SK-N-SH (cell line): ENCODE measurements at regions not wholly inside any gene's neighbourhood (a gene's known extent, or its start where the extent isn't known, plus 50 kb on each side); places are given as distances from the start of the nearest gene placed in this dataset.

Experiments used
- CTCF ChIA-PET: fragments of 300-600, 350-600 bp; formaldehyde crosslinking; extraction: SDS; loops from one replicate; lab custom pipeline; 2021; lab: Yijun Ruan, JAX
- POLR2A ChIA-PET: fragments of 350-600 bp; sonication (Branson Sonifier 250); formaldehyde crosslinking; extraction: SDS; loops from one replicate; lab custom pipeline; 2020; ENCODE audit warnings: antibody characterized with exemption, inconsistent platforms; lab: Yijun Ruan, JAX
- DNase-seq: peaks from one replicate; pipeline ENCODE4 v3.0.0; 2012
- H2AFZ ChIP-seq: fragments of 200-600 bp; sonication (generic); 2 replicates; pipeline ENCODE4 v1.8.1; 2016; ENCODE audit warnings: antibody characterized with exemption, mild to moderate bottlenecking, low read depth
- H3F3A ChIP-seq: fragments of 200-600 bp; sonication (generic); replicated peaks from 2 replicates; pipeline ENCODE3; 2016; ENCODE audit warnings: antibody characterized with exemption, mild to moderate bottlenecking; ENCODE audit not compliant: insufficient read depth
- H3K27ac ChIP-seq, 2 experiments: fragments of 200-500 bp in 1 of 2; fragments of 200-600 bp in 1 of 2; sonication (Bioruptor generic) in 1 of 2; sonication (generic), shearing (Covaris generic) in 1 of 2; 2 replicates each; pipeline versions ENCODE4 v1.5.1 to v1.6.1; 2014 to 2016; ENCODE audit warnings: low read depth in 2 of 2, inconsistent platforms in 1 of 2, low read length in 1 of 2, mild to moderate bottlenecking in 1 of 2, mixed read lengths in 1 of 2
- H3K27me3 ChIP-seq: fragments of 200-600 bp; sonication (generic), shearing (Covaris generic); 2 replicates; pipeline ENCODE4 v1.6.1; 2016; ENCODE audit warnings: mixed run types; ENCODE audit not compliant: insufficient read depth
- H3K36me3 ChIP-seq, 2 experiments: fragments of 200-500 bp in 1 of 2; fragments of 200-600 bp in 1 of 2; sonication (Bioruptor generic) in 1 of 2; sonication (generic) in 1 of 2; replicated peaks in 1 of 2; 2 replicates each; pipeline versions ENCODE3 to v1.5.1; 2014 to 2016; ENCODE audit warnings: low read length in 1 of 2, mild to moderate bottlenecking in 1 of 2; ENCODE audit not compliant: insufficient read depth in 2 of 2, control insufficient read depth in 1 of 2
- H3K4me1 ChIP-seq, 2 experiments: fragments of 200-500 bp in 1 of 2; fragments of 200-600 bp in 1 of 2; sonication (Bioruptor generic) in 1 of 2; sonication (generic), shearing (Covaris generic) in 1 of 2; 2 replicates each; pipeline versions ENCODE4 v1.5.1 to v1.6.1; 2014 to 2016; ENCODE audit warnings: low read depth in 1 of 2, low read length in 1 of 2, mixed run types in 1 of 2; ENCODE audit not compliant: insufficient read depth in 2 of 2, control insufficient read depth in 1 of 2
- H3K4me2 ChIP-seq: fragments of 200-600 bp; sonication (generic), shearing (Covaris generic); 2 replicates; pipeline ENCODE4 v1.6.1; 2017; ENCODE audit warnings: mixed run types
- H3K4me3 ChIP-seq, 2 experiments: fragments of 200-500 bp in 1 of 2; fragments of 200-600 bp in 1 of 2; sonication (Bioruptor generic) in 1 of 2; sonication (generic), shearing (Covaris generic) in 1 of 2; 2 replicates each; pipeline versions ENCODE4 v1.5.1 to v1.8.1; 2014 to 2016; ENCODE audit warnings: low read depth in 2 of 2, inconsistent platforms in 1 of 2, low read length in 1 of 2, mild to moderate bottlenecking in 1 of 2, mixed read lengths in 1 of 2, moderate library complexity in 1 of 2
- H3K79me2 ChIP-seq: fragments of 200-600 bp; sonication (generic); 2 replicates; pipeline ENCODE4 v1.8.1; 2017; ENCODE audit warnings: mild to moderate bottlenecking; ENCODE audit not compliant: insufficient read depth
- H3K9ac ChIP-seq: fragments of 200-600 bp; sonication (generic); 2 replicates; pipeline ENCODE4 v1.6.1; 2017; ENCODE audit warnings: mixed run types
- H3K9me2 ChIP-seq: fragments of 200-600 bp; sonication (generic); 2 replicates; pipeline ENCODE4 v1.6.1; 2017; ENCODE audit warnings: mixed run types
- H3K9me3 ChIP-seq: fragments of 200-600 bp; sonication (generic); 2 replicates; pipeline ENCODE4 v1.6.1; 2017; ENCODE audit warnings: mixed run types, mild to moderate bottlenecking, moderate library complexity
- H4K20me1 ChIP-seq: fragments of 200-600 bp; sonication (generic); 2 replicates; pipeline ENCODE4 v1.6.1; 2017; ENCODE audit warnings: mild to moderate bottlenecking, mixed run types; ENCODE audit not compliant: insufficient read depth
- CHD2 ChIP-seq: fragments of 150-350 bp; IDR thresholded peaks from 2 replicates; pipeline ENCODE4 v1.6.1; 2018; ENCODE audit warnings: low read length; ENCODE audit not compliant: partially characterized antibody
- CTCF ChIP-seq: fragments of 200-600 bp; sonication (generic); IDR thresholded peaks from 2 replicates; pipeline ENCODE4 v1.6.1; 2017; ENCODE audit warnings: antibody characterized with exemption, mild to moderate bottlenecking, moderate library complexity
- EP300 ChIP-seq, 2 experiments: IDR thresholded peaks; 2 replicates each; pipeline versions ENCODE4 v1.4.0 to v1.6.1; 2012; ENCODE audit warnings: borderline replicate concordance in 1 of 2, low read depth in 1 of 2, low read length in 1 of 2
- FOSL2 ChIP-seq: IDR thresholded peaks from 2 replicates; pipeline ENCODE4 v1.4.0; 2012; ENCODE audit warnings: low read depth, mild to moderate bottlenecking, moderate library complexity, borderline replicate concordance
- FOXJ3 ChIP-seq: sonication (generic); formaldehyde crosslinking; IDR thresholded peaks from 2 replicates; pipeline ENCODE4 v1.5.1; 2020; ENCODE audit warnings: mild to moderate bottlenecking, missing genetic modification reagents
- FOXM1 ChIP-seq: IDR thresholded peaks from 2 replicates; pipeline ENCODE4 v1.4.0; 2012; ENCODE audit warnings: low read depth, mild to moderate bottlenecking
- JUND ChIP-seq: IDR thresholded peaks from 2 replicates; pipeline ENCODE4 v1.4.0; 2012
- MAX ChIP-seq: IDR thresholded peaks from 2 replicates; pipeline ENCODE4 v1.4.0; 2012; ENCODE audit warnings: low read depth
- MEF2A ChIP-seq: IDR thresholded peaks from 2 replicates; pipeline ENCODE4 v1.4.0; 2012; ENCODE audit warnings: low read depth, borderline replicate concordance
- NFIC ChIP-seq: IDR thresholded peaks from 2 replicates; pipeline ENCODE4 v1.4.0; 2012; ENCODE audit warnings: borderline replicate concordance
- NRF1 ChIP-seq: IDR thresholded peaks from 2 replicates; pipeline ENCODE4 v1.6.1; 2012; ENCODE audit warnings: low read depth, mild to moderate bottlenecking, low read length
- POLR2AphosphoS5 ChIP-seq: IDR thresholded peaks from 2 replicates; pipeline ENCODE4 v1.6.1; 2012; ENCODE audit warnings: low read depth, low read length
- SIN3A ChIP-seq: IDR thresholded peaks from 2 replicates; pipeline ENCODE4 v1.6.1; 2012; ENCODE audit warnings: low read depth, mild to moderate bottlenecking, low read length, moderate library complexity, borderline replicate concordance
- SMC3 ChIP-seq: IDR thresholded peaks from 2 replicates; pipeline ENCODE4 v1.6.1; 2012; ENCODE audit warnings: low read depth, low read length, improper control_type of control experiment
- TAF1 ChIP-seq: IDR thresholded peaks from 2 replicates; pipeline ENCODE4 v1.6.1; 2012; ENCODE audit warnings: low read depth, mild to moderate bottlenecking, low read length, moderate library complexity, borderline replicate concordance
- TEAD4 ChIP-seq: IDR thresholded peaks from 2 replicates; pipeline ENCODE4 v1.4.0; 2012; ENCODE audit warnings: mild to moderate bottlenecking, borderline replicate concordance; ENCODE audit not compliant: insufficient read depth
- USF1 ChIP-seq: IDR thresholded peaks from 2 replicates; pipeline ENCODE4 v1.4.0; 2012; ENCODE audit warnings: low read depth, borderline replicate concordance
- YY1 ChIP-seq: IDR thresholded peaks from 2 replicates; pipeline ENCODE4 v1.4.0; 2012; ENCODE audit warnings: low read depth, mild to moderate bottlenecking
- WGBS: methylation state at CpG from one replicate; pipeline ENCODE4 v1.1.6; 2017; ENCODE audit warnings: low lambda C conversion rate; 5-methylcytosine and 5-hydroxymethylcytosine counted together
- TF ChIP-seq, protein P1 (sequence below): IDR thresholded peaks from 2 replicates; pipeline ENCODE4; 2012
- TF ChIP-seq, protein P2 (sequence below): IDR thresholded peaks from 2 replicates; pipeline ENCODE4 v1.6.1; 2012; ENCODE audit warnings: mild to moderate bottlenecking, low read depth, low read length, moderate library complexity

GRCh38 chr12:125824276-125824675 is 759.0 kb downstream of the AACS start:
- Histone ChIP-seq H3K9ac (no peak overlapping the region), H3K4me2 (no peak overlapping the region), H2AFZ (no peak overlapping the region), H3K36me3 (no peaks in the 10 kb centered on the region), H3K9me2 (no peaks in the 10 kb centered on the region), H3F3A (no peaks in the 10 kb centered on the region), H3K9me3 (no peaks in the 10 kb centered on the region), H3K4me1 (no peaks in the 10 kb centered on the region), H3K4me3 (no peak overlapping the region), H4K20me1 (no peaks in the 10 kb centered on the region), H3K27me3 (no peaks in the 10 kb centered on the region), H3K27ac (no peak overlapping the region), H3K79me2 (no peaks in the 10 kb centered on the region)
- WGBS = 4% methylated on average over 2 of the region's 2 CpGs
- ChIA-PET POLR2A (no interaction called here), CTCF (no interaction called here)
- no peak for DNase-seq
- TF ChIP-seq EP300 (IDR thresholded peaks at IDR 0.05; ENCODE audit: borderline replicate concordance in 1 of 2, low read depth in 1 of 2, low read length in 1 of 2) (no peak), CTCF (no peak), FOXM1 (no peak), CHD2 (no peak), YY1 (no peak), NRF1 (no peak), MEF2A (no peak), MAX (no peak), FOXJ3 (CRISPR knock-in tag) (no peak), FOSL2 (no peak), JUND (no peak), USF1 (no peak), SMC3 (no peak), TEAD4 (no peak), POLR2AphosphoS5 (no peak), SIN3A (no peak), NFIC (no peak), TAF1 (no peak)
- TF ChIP-seq, protein P1, sequence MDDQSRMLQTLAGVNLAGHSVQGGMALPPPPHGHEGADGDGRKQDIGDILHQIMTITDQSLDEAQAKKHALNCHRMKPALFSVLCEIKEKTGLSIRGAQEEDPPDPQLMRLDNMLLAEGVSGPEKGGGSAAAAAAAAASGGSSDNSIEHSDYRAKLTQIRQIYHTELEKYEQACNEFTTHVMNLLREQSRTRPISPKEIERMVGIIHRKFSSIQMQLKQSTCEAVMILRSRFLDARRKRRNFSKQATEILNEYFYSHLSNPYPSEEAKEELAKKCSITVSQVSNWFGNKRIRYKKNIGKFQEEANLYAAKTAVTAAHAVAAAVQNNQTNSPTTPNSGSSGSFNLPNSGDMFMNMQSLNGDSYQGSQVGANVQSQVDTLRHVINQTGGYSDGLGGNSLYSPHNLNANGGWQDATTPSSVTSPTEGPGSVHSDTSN = no peak
- TF ChIP-seq, protein P2, sequence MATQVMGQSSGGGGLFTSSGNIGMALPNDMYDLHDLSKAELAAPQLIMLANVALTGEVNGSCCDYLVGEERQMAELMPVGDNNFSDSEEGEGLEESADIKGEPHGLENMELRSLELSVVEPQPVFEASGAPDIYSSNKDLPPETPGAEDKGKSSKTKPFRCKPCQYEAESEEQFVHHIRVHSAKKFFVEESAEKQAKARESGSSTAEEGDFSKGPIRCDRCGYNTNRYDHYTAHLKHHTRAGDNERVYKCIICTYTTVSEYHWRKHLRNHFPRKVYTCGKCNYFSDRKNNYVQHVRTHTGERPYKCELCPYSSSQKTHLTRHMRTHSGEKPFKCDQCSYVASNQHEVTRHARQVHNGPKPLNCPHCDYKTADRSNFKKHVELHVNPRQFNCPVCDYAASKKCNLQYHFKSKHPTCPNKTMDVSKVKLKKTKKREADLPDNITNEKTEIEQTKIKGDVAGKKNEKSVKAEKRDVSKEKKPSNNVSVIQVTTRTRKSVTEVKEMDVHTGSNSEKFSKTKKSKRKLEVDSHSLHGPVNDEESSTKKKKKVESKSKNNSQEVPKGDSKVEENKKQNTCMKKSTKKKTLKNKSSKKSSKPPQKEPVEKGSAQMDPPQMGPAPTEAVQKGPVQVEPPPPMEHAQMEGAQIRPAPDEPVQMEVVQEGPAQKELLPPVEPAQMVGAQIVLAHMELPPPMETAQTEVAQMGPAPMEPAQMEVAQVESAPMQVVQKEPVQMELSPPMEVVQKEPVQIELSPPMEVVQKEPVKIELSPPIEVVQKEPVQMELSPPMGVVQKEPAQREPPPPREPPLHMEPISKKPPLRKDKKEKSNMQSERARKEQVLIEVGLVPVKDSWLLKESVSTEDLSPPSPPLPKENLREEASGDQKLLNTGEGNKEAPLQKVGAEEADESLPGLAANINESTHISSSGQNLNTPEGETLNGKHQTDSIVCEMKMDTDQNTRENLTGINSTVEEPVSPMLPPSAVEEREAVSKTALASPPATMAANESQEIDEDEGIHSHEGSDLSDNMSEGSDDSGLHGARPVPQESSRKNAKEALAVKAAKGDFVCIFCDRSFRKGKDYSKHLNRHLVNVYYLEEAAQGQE = no peak
